Spleen (tissue), 11 donors: ENCODE measurements at regions not wholly inside any gene's neighbourhood (a gene's known extent, or its start where the extent isn't known, plus 50 kb on each side); places are given as distances from the start of the nearest gene placed in this dataset.

Source experiments
- DNase-seq: peaks from one replicate; pipeline ENCODE4 v3.0.0-alpha.2; 2020
- H3K27ac ChIP-seq, 8 donors: fragments of 200-600 bp; sonication (generic) in 7 of 8; 1 replicate in 4 of 8; 2 replicates in 4 of 8; pipeline versions ENCODE4 v1.5.0 to v1.8.0; 2016 to 2021; ENCODE audit warnings: inconsistent platforms in 4 of 8, mild to moderate bottlenecking in 4 of 8, moderate library complexity in 1 of 8
- H3K27me3 ChIP-seq, 7 donors: fragments of 200-600 bp; sonication (generic) in 6 of 7; replicated peaks in 1 of 7; 1 replicate in 4 of 7; 2 replicates in 3 of 7; pipeline versions ENCODE4 v1.5.0 to v1.8.0; 2016 to 2021; ENCODE audit warnings: inconsistent platforms in 3 of 7, mild to moderate bottlenecking in 1 of 7
- H3K36me3 ChIP-seq, 6 donors: fragments of 200-600 bp; sonication (generic) in 5 of 6; 1 replicate in 4 of 6; 2 replicates in 2 of 6; pipeline versions ENCODE4 v1.5.0 to v1.8.0; 2016 to 2021; ENCODE audit warnings: inconsistent platforms in 2 of 6
- H3K4me1 ChIP-seq, 6 donors: fragments of 200-600 bp; sonication (generic) in 5 of 6; 1 replicate in 3 of 6; 2 replicates in 3 of 6; pipeline versions ENCODE4 v1.5.0 to v1.8.0; 2016 to 2021; ENCODE audit warnings: inconsistent platforms in 3 of 6
- H3K4me3 ChIP-seq, 8 donors: fragments of 200-600 bp; sonication (generic) in 7 of 8; 1 replicate in 4 of 8; 2 replicates in 4 of 8; pipeline versions ENCODE4 v1.5.0 to v1.8.0; 2016 to 2021; ENCODE audit warnings: inconsistent platforms in 4 of 8, mild to moderate bottlenecking in 4 of 8, moderate library complexity in 2 of 8
- H3K9me3 ChIP-seq, 8 donors: fragments of 200-600 bp; sonication (generic) in 7 of 8; 1 replicate in 4 of 8; 2 replicates in 4 of 8; pipeline versions ENCODE4 v1.5.0 to v1.8.0; 2016 to 2021; ENCODE audit warnings: inconsistent platforms in 4 of 8
- CTCF ChIP-seq, 11 experiments: fragments of 200-600 bp in 7 of 11; fragments of 450-650 bp in 4 of 11; sonication (generic) in 4 of 11; IDR thresholded peaks in 8 of 11; conservative IDR thresholded peaks in 3 of 11; 1 replicate in 7 of 11; 2 replicates in 4 of 11; pipeline versions ENCODE4 v1.4.0 to v1.8.0; 2016 to 2021; ENCODE audit warnings: antibody characterized with exemption in 11 of 11, inconsistent platforms in 4 of 11, mild to moderate bottlenecking in 1 of 11
- POLR2A ChIP-seq, 3 donors: fragments of 450-650 bp; IDR thresholded peaks; one replicate each; pipeline ENCODE4 v1.5.1; 2017; ENCODE audit warnings: antibody characterized with exemption in 3 of 3, mild to moderate bottlenecking in 1 of 3
- POLR2AphosphoS5 ChIP-seq, 3 donors: sonication (generic); formaldehyde crosslinking; IDR thresholded peaks; one replicate each; pipeline ENCODE4 v1.5.1; 2017; ENCODE audit warnings: antibody characterized with exemption in 3 of 3
- WGBS, 5 donors: extraction: QIAGEN DNeasy Blood & Tissue Kit in 3 of 5; methylation state at CpG; one replicate each; pipeline versions ENCODE4 v1.1.5 to v1.1.7; 2013 to 2018; 5-methylcytosine and 5-hydroxymethylcytosine counted together
- intact Hi-C: fragments of 100-400 bp; cut with DNase I; formaldehyde crosslinking; loops from one replicate; pipeline ENCODE4 v1.15.0; 2023; ENCODE audit warnings: low total_unique reads
- donor health status: healthy with polysubstance abuse.
- donor health status: DM: no; HTN: no; CAD: no; lungs with moderate emphysema.
- donor health status: DM: no; HTN: no; CAD: no.
- donor health status: Bipolar disorder and iron deficiency.
- donor health status: healthy.
- donor health status: DM: no; HTN: no; CAD: no.
- donor health status: DM: yes; HTN: yes; CAD: no.

GRCh38 chr18:68449292-68449691, 265.6 kb downstream of the TMX3 start:
- intact Hi-C loops = no loop called here
- TF ChIP-seq CTCF (IDR thresholded peaks at IDR 0.05 in 8 of 11, conservative IDR thresholded peaks at IDR 0.05 in 3 of 11) (no peak), POLR2AphosphoS5 (IDR thresholded peaks at IDR 0.05) (no peak), POLR2A (IDR thresholded peaks at IDR 0.05) (no peak)
- Histone ChIP-seq H3K4me3 (no peak overlapping the region), H3K27ac (no peak overlapping the region), H3K9me3 (peaks cover 0 to 6% (median 0%) of the 10 kb centered on the region in 8 donors), H3K36me3 (no peaks in the 10 kb centered on the region), H3K27me3 (no peaks in the 10 kb centered on the region), H3K4me1 (no peaks in the 10 kb centered on the region)
- WGBS, 5 donors = 61 to 85% (median 80%) methylated on average over 2 of the region's 2 CpGs
- no peak for DNase-seq

- no peak for TF ChIP-seq POLR2A (IDR thresholded peaks at IDR 0.05)
- H3K9me3 ChIP-seq = peaks cover 0 to 4% (median 0%) of the 10 kb centered on the region in 8 donors
- no peaks in the 10 kb centered on the region for H3K4me1 ChIP-seq
- no peaks in the 10 kb centered on the region for H3K27me3 ChIP-seq
- H3K27ac ChIP-seq = no peak overlapping the region
- intact Hi-C loops = no loop called here
- DNase-seq = no peak
- 74 to 99% (median 86%) methylated on average over 1 of the region's 1 CpG for WGBS, 5 donors
- no peak overlapping the region for H3K4me3 ChIP-seq
- H3K36me3 ChIP-seq = no peaks in the 10 kb centered on the region
Observed at GRCh38 chr18:68448736-68449135, 266.2 kb downstream of the TMX3 start.

- intact Hi-C loops = no loop called here
- DNase-seq = no peak
- TF ChIP-seq POLR2AphosphoS5 (IDR thresholded peaks at IDR 0.05) (no peak), POLR2A (IDR thresholded peaks at IDR 0.05) (no peak), CTCF (IDR thresholded peaks at IDR 0.05 in 8 of 11, conservative IDR thresholded peaks at IDR 0.05 in 3 of 11) (no peak)
- Histone ChIP-seq H3K4me1 (no peaks in the 10 kb centered on the region), H3K4me3 (no peak overlapping the region), H3K27me3 (no peaks in the 10 kb centered on the region), H3K36me3 (no peaks in the 10 kb centered on the region), H3K9me3 (no peaks in the 10 kb centered on the region), H3K27ac (no peak overlapping the region)
- 73 to 88% (median 80%) methylated on average over 1 of the region's 1 CpG for WGBS, 5 donors
Observed at GRCh38 chr18:68447286-68447685, 267.6 kb downstream of the TMX3 start.

- Histone ChIP-seq H3K27me3 (no peaks in the 10 kb centered on the region), H3K9me3 (no peaks in the 10 kb centered on the region), H3K27ac (no peak overlapping the region), H3K4me1 (no peaks in the 10 kb centered on the region), H3K36me3 (no peaks in the 10 kb centered on the region), H3K4me3 (no peak overlapping the region)
- WGBS, 5 donors = 72 to 83% (median 77%) methylated on average over 6 of the region's 6 CpGs
- DNase-seq = no peak
- TF ChIP-seq POLR2AphosphoS5 (IDR thresholded peaks at IDR 0.05) (no peak), CTCF (IDR thresholded peaks at IDR 0.05 in 8 of 11, conservative IDR thresholded peaks at IDR 0.05 in 3 of 11) (no peak), POLR2A (IDR thresholded peaks at IDR 0.05) (no peak)
- intact Hi-C loops = no loop called here
Observed at GRCh38 chr18:68445668-68446426, 269.1 kb downstream of the TMX3 start.
